Natural killer cell (primary cell): ENCODE measurements at regions not wholly inside any gene's neighbourhood (a gene's known extent, or its start where the extent isn't known, plus 50 kb on each side); places are given as distances from the start of the nearest gene placed in this dataset.

ENCODE experiments used
- ATAC-seq, 3 donors: fragments of 150-1000 bp in 2 of 3; fragments of 200-7000 bp in 1 of 3; cut with Tn5 transposase; 1 replicate in 1 of 3; 2 replicates in 2 of 3; pipeline ENCODE4 v1.10.0; 2021; ENCODE audit warnings: mild to moderate bottlenecking in 2 of 3, moderate library complexity in 2 of 3
- DNase-seq, 2 donors: peaks; one replicate each; pipeline versions ENCODE4 v3.0.0 to v3.0.0-alpha.2; 2013 to 2021; ENCODE audit warnings: mixed read lengths in 1 of 2
- H3K27ac ChIP-seq: one replicate; pipeline ENCODE4 v1.5.1; 2013; ENCODE audit warnings: mild to moderate bottlenecking, low read length
- H3K27me3 ChIP-seq: one replicate; pipeline ENCODE4 v1.6.1; 2013; ENCODE audit warnings: low read length; ENCODE audit not compliant: control insufficient read depth, insufficient read depth
- H3K36me3 ChIP-seq: one replicate; pipeline ENCODE4 v1.6.1; 2013; ENCODE audit warnings: low read length; ENCODE audit not compliant: control insufficient read depth, insufficient read depth
- H3K4me1 ChIP-seq: one replicate; pipeline ENCODE4 v1.6.1; 2013; ENCODE audit warnings: low read length; ENCODE audit not compliant: control insufficient read depth, insufficient read depth
- H3K4me3 ChIP-seq: one replicate; pipeline ENCODE4 v1.5.1; 2013; ENCODE audit warnings: low read length
- H3K9me3 ChIP-seq: one replicate; pipeline ENCODE4 v1.6.1; 2013; ENCODE audit warnings: low read length; ENCODE audit not compliant: control insufficient read depth, insufficient read depth
- H3K27ac Mint-ChIP-seq, 2 donors: one replicate each; pipeline ENCODE4 v1.8.0; 2022; ENCODE audit warnings: mild to moderate bottlenecking in 2 of 2, mixed read lengths in 2 of 2, moderate library complexity in 1 of 2
- H3K27me3 Mint-ChIP-seq, 2 donors: one replicate each; pipeline ENCODE4 v1.8.0; 2022; ENCODE audit warnings: low read depth in 2 of 2, mixed read lengths in 2 of 2
- H3K36me3 Mint-ChIP-seq: one replicate; pipeline ENCODE4 v1.8.0; 2022; ENCODE audit warnings: mixed read lengths
- H3K4me1 Mint-ChIP-seq, 2 donors: one replicate each; pipeline ENCODE4 v1.8.0; 2022; ENCODE audit warnings: mixed read lengths in 2 of 2
- H3K4me3 Mint-ChIP-seq: one replicate; pipeline ENCODE4 v1.8.0; 2022; ENCODE audit warnings: mild to moderate bottlenecking, moderate library complexity, mixed read lengths
- H3K9me3 Mint-ChIP-seq, 2 donors: one replicate each; pipeline ENCODE4 v1.8.0; 2022; ENCODE audit warnings: mixed read lengths in 2 of 2
- CTCF ChIP-seq: fragments of 200-600 bp; IDR thresholded peaks from one replicate; pipeline ENCODE4 v1.8.0; 2022; ENCODE audit warnings: antibody characterized with exemption
- WGBS: methylation state at CpG from one replicate; pipeline ENCODE4 v1.1.7; 2013; ENCODE audit warnings: missing lambda C conversion rate; ENCODE audit not compliant: insufficient coverage; 5-methylcytosine and 5-hydroxymethylcytosine counted together
- intact Hi-C: fragments of 100-400 bp; cut with micrococcal nuclease; formaldehyde crosslinking; loops from one replicate; pipeline ENCODE4 v1.14.2; 2022

GRCh38 chr13:80513196-80513595 lies 172.3 kb upstream of the SPRY2 start:
- peaks cover 14% of the 10 kb centered on the region for H3K36me3 Mint-ChIP-seq
- no peaks in the 10 kb centered on the region for H3K4me1 ChIP-seq
- H3K27ac ChIP-seq: no peak overlapping the region
- ATAC-seq (no peak), DNase-seq (no peak)
- peaks cover 3 to 6% of the 10 kb centered on the region in 2 donors for H3K9me3 Mint-ChIP-seq
- H3K4me3 ChIP-seq: no peak overlapping the region
- H3K9me3 ChIP-seq: peaks cover 4% of the 10 kb centered on the region
- H3K27me3 ChIP-seq: no peaks in the 10 kb centered on the region
- no peaks in the 10 kb centered on the region for H3K36me3 ChIP-seq
- intact Hi-C loops: no loop called here
- H3K27ac Mint-ChIP-seq: no peak overlapping the region
- H3K4me1 Mint-ChIP-seq: peaks cover 0 to 5% of the 10 kb centered on the region in 2 donors
- TF ChIP-seq CTCF: no peak
- no CpG with 5 or more reads among the region's 1 CpG for WGBS
- H3K4me3 Mint-ChIP-seq: no peak overlapping the region
- no peaks in the 10 kb centered on the region for H3K27me3 Mint-ChIP-seq

GRCh38 chr13:80510686-80511085 lies 169.8 kb upstream of the SPRY2 start:
- Mint-ChIP-seq H3K9me3 (no peaks in the 10 kb centered on the region), H3K27me3 (no peaks in the 10 kb centered on the region)

GRCh38 chr13:80509264-80509663 lies 168.3 kb upstream of the SPRY2 start:
- ATAC-seq (no peak), DNase-seq (no peak)
- 96% methylated on average over 3 of the region's 5 CpGs for whole genome bisulfite sequencing
- Mint-ChIP-seq H3K9me3 (peaks cover 0 to 2% of the 10 kb centered on the region in 2 donors), H3K27ac (no peak overlapping the region), H3K4me3 (no peak overlapping the region), H3K4me1 (no peaks in the 10 kb centered on the region), H3K36me3 (peaks cover 16% of the 10 kb centered on the region), H3K27me3 (no peaks in the 10 kb centered on the region)
- intact Hi-C loops: no loop called here
- H3K36me3 ChIP-seq: no peaks in the 10 kb centered on the region
- no peak for TF ChIP-seq CTCF
- no peak overlapping the region for H3K4me3 ChIP-seq
- H3K27me3 ChIP-seq: no peaks in the 10 kb centered on the region
- H3K4me1 ChIP-seq: no peaks in the 10 kb centered on the region
- H3K27ac ChIP-seq: no peak overlapping the region
- no peaks in the 10 kb centered on the region for H3K9me3 ChIP-seq

More at GRCh38 chr13:80510686-80511085, 169.8 kb upstream of the SPRY2 start:
- Mint-ChIP-seq H3K27ac (no peak overlapping the region), H3K36me3 (peaks cover 14% of the 10 kb centered on the region), H3K4me1 (no peaks in the 10 kb centered on the region), H3K4me3 (no peak overlapping the region)
- 89% methylated on average over 2 of the region's 2 CpGs for WGBS
- intact Hi-C loops: no loop called here
- Histone ChIP-seq H3K27me3 (no peaks in the 10 kb centered on the region), H3K4me1 (no peaks in the 10 kb centered on the region), H3K27ac (no peak overlapping the region), H3K36me3 (no peaks in the 10 kb centered on the region), H3K4me3 (no peak overlapping the region), H3K9me3 (no peaks in the 10 kb centered on the region)
- no peak for DNase-seq
- ATAC-seq: no peak
- no peak for TF ChIP-seq CTCF

- TF ChIP-seq CTCF: no peak
- Histone ChIP-seq H3K27ac (no peak overlapping the region), H3K9me3 (no peaks in the 10 kb centered on the region), H3K4me1 (no peaks in the 10 kb centered on the region), H3K27me3 (no peaks in the 10 kb centered on the region), H3K4me3 (no peak overlapping the region), H3K36me3 (no peaks in the 10 kb centered on the region)
- H3K36me3 Mint-ChIP-seq: peaks cover 16% of the 10 kb centered on the region
- H3K4me3 Mint-ChIP-seq: no peak overlapping the region
- WGBS: 88% methylated on average over 1 of the region's 1 CpG
- intact Hi-C loops: no loop called here
- ATAC-seq: no peak
- no peak overlapping the region for H3K27ac Mint-ChIP-seq
- no peaks in the 10 kb centered on the region for H3K4me1 Mint-ChIP-seq
- no peaks in the 10 kb centered on the region for H3K27me3 Mint-ChIP-seq
- DNase-seq: no peak
- peaks cover 0 to 2% of the 10 kb centered on the region in 2 donors for H3K9me3 Mint-ChIP-seq
These were observed 167.1 kb upstream of the SPRY2 start for GRCh38 chr13:80508031-80508430.
